PC-3 (cell line): ENCODE measurements at regions not wholly inside any gene's neighbourhood (a gene's known extent, or its start where the extent isn't known, plus 50 kb on each side); places are given as distances from the start of the nearest gene placed in this dataset.

ENCODE experiments used
- ATAC-seq: fragments of 200-7000 bp; cut with Tn5 transposase; 2 replicates; pipeline ENCODE4 v1.9.1; 2020; ENCODE audit warnings: mild to moderate bottlenecking, moderate library complexity
- BruUV-seq: library from RNA; stranded (reverse); fragments of 400-500 nt; replicated peaks from 2 replicates; lab custom pipeline; 2021; lab: Mats Ljungman, UMichigan
- CTCF ChIA-PET: fragments of 300-600 bp; sonication (Branson Sonifier 250); formaldehyde crosslinking; loops from one replicate; lab custom pipeline; 2022; ENCODE audit warnings: antibody characterized with exemption; lab: Charles Lee
- POLR2A ChIA-PET: fragments of 300-600 bp; sonication (Branson Sonifier 250); formaldehyde crosslinking; loops from one replicate; lab custom pipeline; 2022; ENCODE audit warnings: antibody characterized with exemption; ENCODE audit not compliant: unreplicated experiment; lab: Charles Lee
- DNase-seq: peaks from one replicate; pipeline ENCODE4 v3.0.0-alpha.2; 2015
- H2AFZ ChIP-seq: fragments of 300-600 bp; sonication (generic); 2 replicates; pipeline ENCODE4 v1.6.0; 2016; ENCODE audit warnings: antibody characterized with exemption, low read length
- H3F3A ChIP-seq: fragments of 300-600 bp; sonication (generic); one replicate; pipeline ENCODE4 v1.6.0; 2017; ENCODE audit warnings: antibody characterized with exemption, low read length, control low read depth, mild to moderate bottlenecking; ENCODE audit not compliant: unreplicated experiment
- H3K27ac ChIP-seq: fragments of 300-600 bp; sonication (generic); 2 replicates; pipeline ENCODE4 v1.5.1; 2016; ENCODE audit warnings: mild to moderate bottlenecking, low read length
- H3K27me3 ChIP-seq: fragments of 300-600 bp; sonication (generic); 2 replicates; pipeline ENCODE4 v1.6.1; 2016; ENCODE audit warnings: low read length, mixed read lengths
- H3K36me3 ChIP-seq: fragments of 300-600 bp; sonication (generic); 2 replicates; pipeline ENCODE4 v1.6.1; 2016; ENCODE audit warnings: low read depth, mixed run types, low read length, mixed read lengths
- H3K4me1 ChIP-seq: fragments of 300-600 bp; sonication (generic); 2 replicates; pipeline ENCODE4 v1.5.1; 2016; ENCODE audit warnings: low read length; ENCODE audit not compliant: insufficient read depth
- H3K4me2 ChIP-seq: fragments of 300-600 bp; sonication (generic); 2 replicates; pipeline ENCODE4 v1.6.0; 2016; ENCODE audit warnings: low read length
- H3K4me3 ChIP-seq: fragments of 300-600 bp; sonication (generic); 2 replicates; pipeline ENCODE4 v1.5.1; 2016; ENCODE audit warnings: mild to moderate bottlenecking, low read length, mixed read lengths
- H3K79me2 ChIP-seq: fragments of 300-600 bp; sonication (generic); 2 replicates; pipeline ENCODE4 v1.6.1; 2017; ENCODE audit warnings: low read length, mixed read lengths
- H3K9ac ChIP-seq: fragments of 300-600 bp; sonication (generic); 2 replicates; pipeline ENCODE4 v1.6.0; 2016; ENCODE audit warnings: mild to moderate bottlenecking, low read length
- H3K9me2 ChIP-seq: fragments of 300-600 bp; sonication (generic); replicated peaks from 2 replicates; pipeline ENCODE4 v1.6.1; 2016; ENCODE audit warnings: mixed run types, low read length, mixed read lengths
- H3K9me3 ChIP-seq: fragments of 300-600 bp; sonication (generic); 2 replicates; pipeline ENCODE4 v1.6.1; 2016; ENCODE audit warnings: low read length, mixed read lengths
- H4K20me1 ChIP-seq: fragments of 300-600 bp; sonication (generic); 2 replicates; pipeline ENCODE4 v1.6.1; 2016; ENCODE audit warnings: low read length, mixed read lengths
- EZH2 ChIP-seq: fragments of 300-600 bp; sonication (generic); IDR thresholded peaks from one replicate; pipeline ENCODE4 v1.6.1; 2017; ENCODE audit warnings: antibody characterized with exemption, mild to moderate bottlenecking, low read length; ENCODE audit not compliant: unreplicated experiment
- EZH2phosphoT487 ChIP-seq: fragments of 300-600 bp; sonication (generic); IDR thresholded peaks from 2 replicates; pipeline ENCODE4 v1.6.1; 2018; ENCODE audit warnings: mild to moderate bottlenecking, antibody characterized with exemption, low read length, borderline replicate concordance
- intact Hi-C: fragments of 100-400 bp; cut with micrococcal nuclease; formaldehyde crosslinking; loops from 2 replicates; pipeline ENCODE4 v1.9.0; 2023
- TF ChIP-seq, protein P1 (sequence below): fragments of 300-600 bp; sonication (generic); conservative IDR thresholded peaks from 2 replicates; pipeline ENCODE4 v1.5.1; 2017; ENCODE audit warnings: antibody characterized with exemption, low read depth, mild to moderate bottlenecking, low read length

GRCh38 chr5:87002485-87002884 is 265.2 kb upstream of the RASA1 start:
- no peak overlapping the region for H3K4me2 ChIP-seq
- no peak overlapping the region for H3K4me3 ChIP-seq
- no peaks in the 10 kb centered on the region for H3K27me3 ChIP-seq
- no peak for DNase-seq
- H3K79me2 ChIP-seq: no peaks in the 10 kb centered on the region
- no peaks in the 10 kb centered on the region for H3K9me2 ChIP-seq
- no peaks in the 10 kb centered on the region for H3F3A ChIP-seq
- no peak overlapping the region for H2AFZ ChIP-seq
- CTCF ChIA-PET: interaction anchor here (0.6 to 1.5 kb wide), 2 partner anchors 13 to 16 kb away, joined by 3 to 4 read pairs; no protein-coding TSS in a partner anchor
- TF ChIP-seq, protein P1, sequence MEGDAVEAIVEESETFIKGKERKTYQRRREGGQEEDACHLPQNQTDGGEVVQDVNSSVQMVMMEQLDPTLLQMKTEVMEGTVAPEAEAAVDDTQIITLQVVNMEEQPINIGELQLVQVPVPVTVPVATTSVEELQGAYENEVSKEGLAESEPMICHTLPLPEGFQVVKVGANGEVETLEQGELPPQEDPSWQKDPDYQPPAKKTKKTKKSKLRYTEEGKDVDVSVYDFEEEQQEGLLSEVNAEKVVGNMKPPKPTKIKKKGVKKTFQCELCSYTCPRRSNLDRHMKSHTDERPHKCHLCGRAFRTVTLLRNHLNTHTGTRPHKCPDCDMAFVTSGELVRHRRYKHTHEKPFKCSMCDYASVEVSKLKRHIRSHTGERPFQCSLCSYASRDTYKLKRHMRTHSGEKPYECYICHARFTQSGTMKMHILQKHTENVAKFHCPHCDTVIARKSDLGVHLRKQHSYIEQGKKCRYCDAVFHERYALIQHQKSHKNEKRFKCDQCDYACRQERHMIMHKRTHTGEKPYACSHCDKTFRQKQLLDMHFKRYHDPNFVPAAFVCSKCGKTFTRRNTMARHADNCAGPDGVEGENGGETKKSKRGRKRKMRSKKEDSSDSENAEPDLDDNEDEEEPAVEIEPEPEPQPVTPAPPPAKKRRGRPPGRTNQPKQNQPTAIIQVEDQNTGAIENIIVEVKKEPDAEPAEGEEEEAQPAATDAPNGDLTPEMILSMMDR: no peak
- no peak for TF ChIP-seq EZH2phosphoT487
- no peak for TF ChIP-seq EZH2
- POLR2A ChIA-PET: no interaction called here
- H3K4me1 ChIP-seq: peaks cover 10% of the 10 kb centered on the region
- H3K27ac ChIP-seq: no peak overlapping the region
- no peaks in the 10 kb centered on the region for H3K9me3 ChIP-seq
- no peak overlapping the region for H3K9ac ChIP-seq
- ATAC-seq: no peak
- no peaks in the 10 kb centered on the region for H4K20me1 ChIP-seq
- intact Hi-C loops: no loop called here
- no peaks in the 10 kb centered on the region for H3K36me3 ChIP-seq
- no TSS peak for BruUV-seq

DNA sequence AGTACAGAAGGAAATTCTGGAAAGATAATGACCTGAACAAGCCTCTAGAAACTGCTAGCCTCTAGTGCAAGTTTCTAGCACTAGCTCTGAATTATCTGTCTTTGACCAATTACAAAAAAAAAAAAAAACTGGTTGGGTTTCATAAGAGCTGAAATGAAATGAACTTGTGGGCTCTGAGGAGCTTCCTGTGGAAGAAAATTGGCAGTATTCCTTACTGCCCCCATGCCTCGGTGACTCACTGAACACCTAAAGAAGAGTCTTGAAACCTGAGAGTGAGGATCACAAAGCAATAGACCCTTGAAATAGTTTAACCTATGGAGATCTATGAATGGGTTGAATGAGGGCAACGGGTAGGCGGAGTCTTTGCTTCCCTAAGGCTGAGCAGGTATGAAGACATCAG is 263.6 kb upstream of the RASA1 start:
- no peaks in the 10 kb centered on the region for H3K9me3 ChIP-seq
- no peaks in the 10 kb centered on the region for H3K9me2 ChIP-seq
- POLR2A ChIA-PET: no interaction called here
- H3F3A ChIP-seq: no peaks in the 10 kb centered on the region
- no peak overlapping the region for H3K4me3 ChIP-seq
- peaks cover 10% of the 10 kb centered on the region for H3K4me1 ChIP-seq
- DNase-seq (peak; percentile 78), ATAC-seq (peak; percentile 48; the same call in 1 of the 2 replicates)
- H4K20me1 ChIP-seq: no peaks in the 10 kb centered on the region
- H3K27me3 ChIP-seq: no peaks in the 10 kb centered on the region
- H3K27ac ChIP-seq: no peak overlapping the region
- no peak overlapping the region for H2AFZ ChIP-seq
- no TSS peak for BruUV-seq
- H3K9ac ChIP-seq: no peak overlapping the region
- H3K4me2 ChIP-seq: peak overlapping the region; percentile 15; the same call in 1 of the 2 replicates
- TF ChIP-seq EZH2 (no peak), EZH2phosphoT487 (no peak)
- TF ChIP-seq, protein P1: no peak
- no peaks in the 10 kb centered on the region for H3K79me2 ChIP-seq
- CTCF ChIA-PET: interaction anchor here (0.6 kb wide), 2 partner anchors 16 to 1030 kb away, joined by 4 read pairs; no protein-coding TSS in a partner anchor
- no peaks in the 10 kb centered on the region for H3K36me3 ChIP-seq
- intact Hi-C loops: no loop called here

GRCh38 chr5:87007737-87008136 is 259.9 kb upstream of the RASA1 start:
- TF ChIP-seq EZH2: no peak
- no peak for TF ChIP-seq EZH2phosphoT487
- TF ChIP-seq, protein P1: no peak
- H3K27me3 ChIP-seq: no peaks in the 10 kb centered on the region
- no peaks in the 10 kb centered on the region for H3F3A ChIP-seq
- intact Hi-C loops: no loop called here
- H3K36me3 ChIP-seq: no peaks in the 10 kb centered on the region
- H3K9me2 ChIP-seq: no peaks in the 10 kb centered on the region
- ATAC-seq: no peak
- no peaks in the 10 kb centered on the region for H3K79me2 ChIP-seq
- no peak for DNase-seq
- H3K4me2 ChIP-seq: no peak overlapping the region
- H3K9me3 ChIP-seq: no peaks in the 10 kb centered on the region
- no peak overlapping the region for H2AFZ ChIP-seq
- H3K4me3 ChIP-seq: no peak overlapping the region
- no peak overlapping the region for H3K9ac ChIP-seq
- no TSS peak for BruUV-seq
- CTCF ChIA-PET: no interaction called here
- peaks cover 10% of the 10 kb centered on the region for H3K4me1 ChIP-seq
- no peaks in the 10 kb centered on the region for H4K20me1 ChIP-seq
- H3K27ac ChIP-seq: no peak overlapping the region
- POLR2A ChIA-PET: no interaction called here
